ENCODE measurements at regions not wholly inside any gene's neighbourhood (a gene's known extent, or its start where the extent isn't known, plus 50 kb on each side); places are given as distances from the start of the nearest gene placed in this dataset.

DNA sequence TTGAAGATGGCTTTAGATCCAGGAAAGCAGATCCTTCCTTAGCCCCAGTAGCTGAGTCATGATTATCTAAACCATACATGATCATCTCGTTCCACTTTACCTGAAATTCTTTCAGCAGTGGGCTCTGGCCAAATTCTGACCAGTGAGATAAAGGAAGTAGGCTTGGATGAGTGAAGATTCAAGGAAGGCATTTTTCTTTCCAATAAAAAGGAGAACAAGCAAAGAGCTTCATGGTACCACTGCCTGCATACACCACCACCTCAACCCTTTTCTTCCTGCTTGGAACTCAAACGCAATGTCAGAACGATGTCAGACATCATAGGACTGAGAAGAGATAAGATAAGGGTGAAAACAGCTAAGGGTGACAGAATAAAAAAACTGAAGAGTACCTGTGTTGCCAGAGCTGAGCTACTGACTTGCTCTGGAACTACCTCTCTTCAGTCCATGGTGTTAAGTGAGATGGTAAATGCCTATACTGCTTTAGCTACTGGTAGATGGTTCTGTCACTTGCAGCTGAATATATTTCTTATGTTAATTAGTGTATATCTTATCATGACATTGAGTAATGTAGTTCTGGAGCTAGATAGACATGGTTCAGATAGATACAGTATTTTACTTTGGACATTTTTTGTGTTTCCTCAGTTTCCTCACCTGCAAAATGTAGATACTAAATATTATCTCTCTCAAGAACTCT is 58.7 kb upstream of the ACVR1 start:
- DNase-seq (ENCODE audit: low spot score), result no peak

GRCh38 chr2:157933160-157933920 is 57.2 kb upstream of the ACVR1 start:
- no peak for DNase-seq (ENCODE audit: low spot score)

- DNase-seq (ENCODE audit: low spot score), result peak; percentile 28
Measured at GRCh38 chr2:157932480-157933159, 56.5 kb upstream of the ACVR1 start.

GRCh38 chr2:157931542-157931941 is 55.4 kb upstream of the ACVR1 start:
- peak; percentile 23 for DNase-seq (ENCODE audit: low spot score)

DNA sequence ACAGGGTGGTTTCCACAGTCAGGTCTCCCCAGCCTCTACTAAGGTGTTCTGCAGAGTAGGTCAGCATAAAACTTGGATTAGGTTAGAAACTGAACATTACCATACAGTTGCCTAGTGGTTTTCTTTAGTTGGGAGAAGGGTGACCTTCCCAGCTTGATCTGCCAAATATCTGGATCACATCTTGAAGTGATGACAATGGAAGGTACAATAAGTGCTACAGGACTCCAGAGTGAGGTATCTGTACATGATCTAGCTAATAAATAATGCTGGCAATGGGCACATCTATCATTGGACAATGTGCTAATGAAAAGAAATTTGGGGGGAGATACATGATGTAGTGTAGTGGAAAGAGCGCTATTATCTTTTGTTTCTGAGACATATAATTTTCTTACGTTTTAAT is 54.6 kb upstream of the ACVR1 start:
- no peak for DNase-seq (ENCODE audit: low spot score)

GRCh38 chr2:157929871-157930667 is 53.9 kb upstream of the ACVR1 start:
- DNase-seq (ENCODE audit: low spot score), result no peak

GRCh38 chr2:157928372-157928771 is 52.2 kb upstream of the ACVR1 start:
- DNase-seq (ENCODE audit: low spot score), result no peak

- DNase-seq (ENCODE audit: low spot score), result no peak
Measured at GRCh38 chr2:157927155-157927554, 51.0 kb upstream of the ACVR1 start.
